ENCODE measurements at regions not wholly inside any gene's neighbourhood (a gene's known extent, or its start where the extent isn't known, plus 50 kb on each side); places are given as distances from the start of the nearest gene placed in this dataset.

GRCh38 chr6:221531-222349 is 70.5 kb upstream of the DUSP22 start:
- intact Hi-C loops (cut with DNase I), result loop anchor here (10.0 kb wide), 1 partner anchor 183 kb away; no protein-coding TSS in a partner anchor
- DNase-seq (ENCODE audit: low spot score), result no peak

- intact Hi-C loops (cut with DNase I), result loop anchor here (10.0 kb wide), 1 partner anchor 182 kb away; no protein-coding TSS in a partner anchor
- DNase-seq (ENCODE audit: low spot score), result no peak
These were observed 69.8 kb upstream of the DUSP22 start for GRCh38 chr6:222468-222867.

GRCh38 chr6:223136-223535 is 69.2 kb upstream of the DUSP22 start:
- intact Hi-C loops (cut with DNase I), result loop anchor here (10.0 kb wide), 1 partner anchor 182 kb away; no protein-coding TSS in a partner anchor

GRCh38 chr6:223763-224162 is 68.5 kb upstream of the DUSP22 start:
- intact Hi-C loops (cut with DNase I), result loop anchor here (10.0 kb wide), 1 partner anchor 181 kb away; no protein-coding TSS in a partner anchor
- no peak for DNase-seq (ENCODE audit: low spot score)

More at GRCh38 chr6:223136-223535, 69.2 kb upstream of the DUSP22 start:
- DNase-seq (ENCODE audit: low spot score), result no peak

GRCh38 chr6:224350-224749 is 67.9 kb upstream of the DUSP22 start:
- DNase-seq (ENCODE audit: low spot score), result no peak
- intact Hi-C loops (cut with DNase I), result loop anchor here (10.0 kb wide), 1 partner anchor 180 kb away; no protein-coding TSS in a partner anchor

GRCh38 chr6:225121-225721 is 67.1 kb upstream of the DUSP22 start:
- no peak for DNase-seq (ENCODE audit: low spot score)
- intact Hi-C loops (cut with DNase I), result loop anchor here (10.0 kb wide), 1 partner anchor 180 kb away; no protein-coding TSS in a partner anchor

GRCh38 chr6:225907-226306 is 66.4 kb upstream of the DUSP22 start:
- DNase-seq (ENCODE audit: low spot score), result no peak
- intact Hi-C loops (cut with DNase I), result loop anchor here (10.0 kb wide), 1 partner anchor 179 kb away; no protein-coding TSS in a partner anchor

- intact Hi-C loops (cut with DNase I), result loop anchor here (10.0 kb wide), 1 partner anchor 178 kb away; no protein-coding TSS in a partner anchor
- no peak for DNase-seq (ENCODE audit: low spot score)
These were observed 65.7 kb upstream of the DUSP22 start for GRCh38 chr6:226516-227073.

- intact Hi-C loops (cut with DNase I), result loop anchor here (10.0 kb wide), 1 partner anchor 178 kb away; no protein-coding TSS in a partner anchor
- DNase-seq (ENCODE audit: low spot score), result no peak
These were observed 65.1 kb upstream of the DUSP22 start for GRCh38 chr6:227074-227782.

GRCh38 chr6:227812-228338 is 64.4 kb upstream of the DUSP22 start:
- intact Hi-C loops (cut with DNase I), result loop anchor here (10.0 kb wide), 1 partner anchor 177 kb away; no protein-coding TSS in a partner anchor
- DNase-seq (ENCODE audit: low spot score), result no peak

GRCh38 chr6:228881-229651 is 63.2 kb upstream of the DUSP22 start:
- intact Hi-C loops (cut with DNase I), result loop anchor here (10.0 kb wide), 1 partner anchor 176 kb away; no protein-coding TSS in a partner anchor
- DNase-seq (ENCODE audit: low spot score), result no peak

- DNase-seq (ENCODE audit: low spot score), result no peak
- intact Hi-C loops (cut with DNase I), result no loop called here
These were observed 60.5 kb upstream of the DUSP22 start for GRCh38 chr6:231779-232178.

- DNase-seq (ENCODE audit: low spot score), result no peak
- intact Hi-C loops (cut with DNase I), result no loop called here
These were observed 59.2 kb upstream of the DUSP22 start for GRCh38 chr6:232982-233640.

- intact Hi-C loops (cut with DNase I), result no loop called here
- no peak for DNase-seq (ENCODE audit: low spot score)
These were observed 57.4 kb upstream of the DUSP22 start for GRCh38 chr6:234706-235372.

- no peak for DNase-seq (ENCODE audit: low spot score)
- intact Hi-C loops (cut with DNase I), result no loop called here
These were observed 56.4 kb upstream of the DUSP22 start for GRCh38 chr6:235763-236360.

GRCh38 chr6:236519-236918 is 55.8 kb upstream of the DUSP22 start:
- no peak for DNase-seq (ENCODE audit: low spot score)
- intact Hi-C loops (cut with DNase I), result no loop called here

- intact Hi-C loops (cut with DNase I), result no loop called here
- no peak for DNase-seq (ENCODE audit: low spot score)
These were observed 52.1 kb upstream of the DUSP22 start for GRCh38 chr6:240151-240550.

Measured in cardiac septum (tissue), 1 donor.